ENCODE measurements at regions not wholly inside any gene's neighbourhood (a gene's known extent, or its start where the extent isn't known, plus 50 kb on each side); places are given as distances from the start of the nearest gene placed in this dataset.

- TF ChIP-seq BHLHE40 (IDR thresholded peaks at IDR 0.05; ENCODE audit: low read depth, low read length), result no peak
- no peak for TF ChIP-seq POLR2A (IDR thresholded peaks at IDR 0.05; ENCODE audit: low read length)
- TF ChIP-seq CTCF (IDR thresholded peaks at IDR 0.05), result no peak; the same call in 2 of the 3 replicates
- TF ChIP-seq EP300 (IDR thresholded peaks at IDR 0.05), result no peak
- no peak for TF ChIP-seq POLR2AphosphoS2 (conservative IDR thresholded peaks at IDR 0.05; ENCODE audit: low read length)
- no peak for TF ChIP-seq HDAC2 (IDR thresholded peaks at IDR 0.05)
- no peak for TF ChIP-seq JUNB (IDR thresholded peaks at IDR 0.05)
- TF ChIP-seq ELK1 (IDR thresholded peaks at IDR 0.05; ENCODE audit: low read depth, low read length), result no peak
- TF ChIP-seq USF2 (IDR thresholded peaks at IDR 0.05), result no peak
- TF ChIP-seq EHMT2 (IDR thresholded peaks at IDR 0.05; ENCODE audit: low read depth), result no peak
- no peak for TF ChIP-seq PBX3 (IDR thresholded peaks at IDR 0.05)
- TF ChIP-seq GATA3 (IDR thresholded peaks at IDR 0.05; ENCODE audit: borderline replicate concordance), result no peak
Measured at GRCh38 chr12:75725521-75726111, 214.2 kb upstream of the KRR1 start.
